ENCODE measurements at regions not wholly inside any gene's neighbourhood (a gene's known extent, or its start where the extent isn't known, plus 50 kb on each side); places are given as distances from the start of the nearest gene placed in this dataset.

DNA sequence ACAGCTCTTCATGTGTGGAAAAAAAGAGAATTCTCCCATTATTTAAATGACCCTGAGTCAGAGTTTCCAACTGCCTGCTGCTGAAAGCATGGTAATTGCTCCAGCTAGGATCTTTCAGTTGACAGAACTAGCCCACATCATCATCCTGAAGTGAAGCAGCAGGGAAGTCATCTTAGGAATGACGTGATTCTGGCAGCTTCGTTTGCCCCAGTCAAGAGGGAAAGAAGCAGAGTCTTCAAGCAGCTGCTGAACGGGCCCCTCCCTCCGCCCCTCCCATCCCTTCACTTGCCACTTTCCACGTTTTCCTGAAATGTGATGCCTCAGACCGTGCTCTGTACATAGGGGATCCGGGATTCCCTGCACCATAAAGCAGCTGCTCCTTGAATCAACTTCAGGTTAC, 455.0 kb upstream of the TMEM132C start:
- in situ Hi-C loops (cut with MboI) (no loop called here), intact Hi-C loops (cut with micrococcal nuclease; ENCODE audit: unreplicated experiment) (no loop called here)
- ChIA-PET RAD21 (ENCODE audit: unreplicated experiment) (no interaction called here), SMC1A (ENCODE audit: uncharacterized antibody, unreplicated experiment) (interaction anchor here (0.7 kb wide), 1 partner anchor 671 kb away, joined by 3 read pairs; no protein-coding TSS in a partner anchor), POLR2A (no interaction called here), CTCF (no interaction called here)
- H3K27ac ChIP-seq (ENCODE audit: control insufficient read depth, insufficient read depth), result no peak overlapping the region
- BruUV-seq (replicated peaks), result no TSS peak
- no peak for FAIRE-seq
- H3K4me1 ChIP-seq (ENCODE audit: control insufficient read depth, insufficient read depth, low read length), result no peaks in the 10 kb centered on the region
- ATAC-seq, result no peak
- no peak overlapping the region for H3K4me3 ChIP-seq
- H2AFZ ChIP-seq (ENCODE audit: control insufficient read depth, low read depth, low read length), result no peak overlapping the region
- no peaks in the 10 kb centered on the region for H4K20me1 ChIP-seq (ENCODE audit: control insufficient read depth, insufficient read depth)
- no peaks in the 10 kb centered on the region for H3K36me3 ChIP-seq (ENCODE audit: control insufficient read depth in 2 of 2, insufficient read depth in 2 of 2, low read length in 1 of 2)
- TF ChIP-seq ZBED1 (IDR thresholded peaks at IDR 0.05; ENCODE audit: borderline replicate concordance) (no peak), TCF7 (IDR thresholded peaks at IDR 0.05; ENCODE audit: borderline replicate concordance) (no peak), CBX5 (IDR thresholded peaks at IDR 0.05; ENCODE audit: low read depth) (no peak), HDGF (IDR thresholded peaks at IDR 0.05) (no peak), KDM1A (IDR thresholded peaks at IDR 0.05; ENCODE audit: borderline replicate concordance) (no peak), BCL3 (IDR thresholded peaks at IDR 0.05; ENCODE audit: borderline replicate concordance, insufficient read depth, low read depth, low read length, poor library complexity, severe bottlenecking) (no peak), IKZF1 (conservative IDR thresholded peaks at IDR 0.05) (no peak), PML (IDR thresholded peaks at IDR 0.05; ENCODE audit: low read length) (no peak)
- TF ChIP-seq, protein P1, sequence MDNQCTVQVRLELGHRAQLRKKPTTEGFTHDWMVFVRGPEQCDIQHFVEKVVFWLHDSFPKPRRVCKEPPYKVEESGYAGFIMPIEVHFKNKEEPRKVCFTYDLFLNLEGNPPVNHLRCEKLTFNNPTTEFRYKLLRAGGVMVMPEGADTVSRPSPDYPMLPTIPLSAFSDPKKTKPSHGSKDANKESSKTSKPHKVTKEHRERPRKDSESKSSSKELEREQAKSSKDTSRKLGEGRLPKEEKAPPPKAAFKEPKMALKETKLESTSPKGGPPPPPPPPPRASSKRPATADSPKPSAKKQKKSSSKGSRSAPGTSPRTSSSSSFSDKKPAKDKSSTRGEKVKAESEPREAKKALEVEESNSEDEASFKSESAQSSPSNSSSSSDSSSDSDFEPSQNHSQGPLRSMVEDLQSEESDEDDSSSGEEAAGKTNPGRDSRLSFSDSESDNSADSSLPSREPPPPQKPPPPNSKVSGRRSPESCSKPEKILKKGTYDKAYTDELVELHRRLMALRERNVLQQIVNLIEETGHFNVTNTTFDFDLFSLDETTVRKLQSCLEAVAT (IDR thresholded peaks at IDR 0.05), result no peak
- no peaks in the 10 kb centered on the region; the same call in 2 of the 3 replicates for H3K9me3 ChIP-seq (replicated peaks; ENCODE audit: control insufficient read depth, insufficient read depth, low read length)
- H3K4me2 ChIP-seq (ENCODE audit: control insufficient read depth, insufficient read depth), result no peak overlapping the region
- no peak overlapping the region for H3K9ac ChIP-seq (ENCODE audit: control insufficient read depth, insufficient read depth, low read length)
- no peaks in the 10 kb centered on the region for H3K79me2 ChIP-seq (ENCODE audit: control insufficient read depth, insufficient read depth, low read length)
- no peak for DNase-seq (ENCODE audit: low read depth, low spot score)
- 0% methylated on average over 7 of the region's 7 CpGs for WGBS (ENCODE audit: insufficient coverage, insufficient replicate concordance, low lambda C conversion rate, missing lambda C conversion rate)
- H3K27me3 ChIP-seq (replicated peaks in 1 of 2; ENCODE audit: control insufficient read depth in 2 of 2, insufficient read depth in 2 of 2, low read length in 1 of 2), result no peaks in the 10 kb centered on the region
